NOMO-1 (cell line): ENCODE measurements at regions not wholly inside any gene's neighbourhood (a gene's known extent, or its start where the extent isn't known, plus 50 kb on each side); places are given as distances from the start of the nearest gene placed in this dataset.

Source experiments
- DNase-seq, 2 experiments: peaks; one replicate each; lab custom pipeline; 2025; ENCODE audit not compliant: unreplicated experiment in 2 of 2; lab: John Stamatoyannopoulos, UW

DNA sequence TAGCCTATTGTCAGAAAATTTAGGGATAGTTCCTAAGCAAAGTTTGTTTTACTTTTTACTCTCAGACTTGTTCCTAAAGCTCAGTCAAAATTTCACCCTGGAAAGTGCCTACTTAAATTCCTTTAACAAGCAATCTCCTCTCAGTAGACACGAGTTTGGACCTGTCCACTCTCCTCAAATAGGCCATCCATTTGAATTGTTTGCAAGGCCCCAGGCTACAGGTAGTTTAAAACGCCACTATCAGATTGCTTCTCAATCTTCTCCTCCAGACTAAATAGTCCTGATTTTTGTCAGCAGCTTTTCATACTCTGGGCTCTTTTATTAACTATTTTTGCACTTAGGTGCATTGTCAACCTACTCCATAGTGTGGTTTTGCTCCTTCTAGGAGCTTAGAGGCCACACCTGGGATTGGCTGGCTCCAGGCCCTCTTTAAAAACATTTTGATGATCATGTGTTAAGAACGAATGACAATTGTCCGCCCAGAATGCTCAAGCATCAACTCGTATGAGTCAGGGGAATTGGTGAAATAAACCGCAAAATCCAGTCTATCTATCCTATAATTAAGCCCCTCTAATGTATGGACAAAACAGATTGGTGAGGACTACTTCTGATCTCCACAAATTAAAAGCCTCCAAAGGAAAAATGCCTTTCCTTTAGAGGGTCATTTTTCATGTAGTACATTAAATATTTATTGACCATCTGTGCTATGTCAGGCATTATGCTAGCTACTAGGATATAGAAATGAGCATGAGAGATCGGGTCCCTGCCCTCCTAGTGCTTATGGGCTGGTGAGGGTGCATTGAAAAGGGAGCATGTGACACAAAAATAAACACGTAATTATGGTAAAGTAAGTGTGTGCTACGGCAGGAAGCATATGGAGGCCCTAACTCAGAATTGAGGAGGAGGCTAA is 333.8 kb upstream of the TNP1 start:
- no peak for DNase-seq

DNA sequence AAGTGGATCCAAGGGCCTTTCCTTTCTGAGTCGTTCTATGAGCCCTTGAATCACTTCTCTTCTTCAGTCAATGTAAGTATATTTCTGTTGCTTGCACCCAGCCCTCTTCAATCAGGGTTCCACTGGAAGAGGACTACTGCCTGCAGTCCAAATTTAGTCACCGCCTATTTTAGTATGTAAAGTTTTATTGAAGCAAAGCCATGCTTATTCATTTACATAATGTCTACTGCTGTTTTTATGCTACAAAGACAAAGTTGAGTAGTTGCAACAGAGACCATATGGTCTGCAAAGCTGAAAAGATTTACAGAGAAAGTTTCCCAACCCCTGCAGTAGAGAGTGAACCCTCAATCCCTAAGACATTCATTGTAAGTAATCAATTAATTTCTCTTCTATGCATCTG is 332.5 kb upstream of the TNP1 start:
- DNase-seq, result no peak

GRCh38 chr2:217189747-217190146 is 329.9 kb upstream of the TNP1 start:
- DNase-seq, result no peak

GRCh38 chr2:217189131-217189530 is 329.3 kb upstream of the TNP1 start:
- no peak for DNase-seq

GRCh38 chr2:217186668-217187159 is 326.9 kb upstream of the TNP1 start:
- DNase-seq, result no peak

GRCh38 chr2:217186152-217186551 is 326.3 kb upstream of the TNP1 start:
- DNase-seq, result no peak

- no peak for DNase-seq
Measured at GRCh38 chr2:217185265-217185995, 325.6 kb upstream of the TNP1 start.

- DNase-seq, result no peak
Measured at GRCh38 chr2:217184242-217184641, 324.4 kb upstream of the TNP1 start.

DNA sequence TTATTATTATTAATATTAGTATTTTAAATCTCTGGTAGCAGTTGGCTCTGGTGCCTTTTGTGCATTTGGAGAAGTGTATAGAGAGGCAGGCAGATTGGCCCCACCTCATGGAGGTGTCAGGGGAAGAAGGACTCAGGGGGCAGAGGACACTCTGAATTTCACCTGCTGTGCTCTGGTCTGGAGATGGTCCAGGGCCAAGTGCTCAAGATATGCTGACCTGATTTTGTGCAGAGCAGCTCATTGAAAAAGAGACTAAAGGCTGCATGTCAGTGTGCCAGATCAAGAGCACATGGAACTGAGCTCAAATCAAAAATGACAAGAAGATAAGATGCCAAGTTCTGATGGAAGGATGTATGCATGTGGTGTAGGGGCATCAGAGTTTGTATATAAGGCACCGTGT is 323.6 kb upstream of the TNP1 start:
- DNase-seq, result no peak

DNA sequence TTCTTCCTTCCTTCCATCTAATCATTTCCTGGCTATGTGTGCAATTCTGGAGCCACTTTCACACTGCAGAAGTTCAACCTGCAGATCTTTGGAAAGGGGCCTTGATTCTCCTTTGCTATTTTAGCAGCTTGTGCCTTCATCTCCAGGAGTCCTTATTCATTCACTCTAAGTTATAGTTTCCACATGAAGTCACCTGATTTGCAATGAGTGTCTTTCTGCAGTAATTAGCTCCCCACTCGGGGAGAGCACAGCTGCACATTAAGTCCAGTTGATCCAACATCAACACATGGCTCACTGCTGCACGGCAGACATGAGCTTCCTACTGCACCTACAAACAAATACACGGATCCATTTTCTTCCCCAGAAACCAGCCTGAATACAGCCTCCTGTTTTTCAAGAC is 323.1 kb upstream of the TNP1 start:
- no peak for DNase-seq

- no peak for DNase-seq
Measured at GRCh38 chr2:217181512-217181911, 321.6 kb upstream of the TNP1 start.

DNA sequence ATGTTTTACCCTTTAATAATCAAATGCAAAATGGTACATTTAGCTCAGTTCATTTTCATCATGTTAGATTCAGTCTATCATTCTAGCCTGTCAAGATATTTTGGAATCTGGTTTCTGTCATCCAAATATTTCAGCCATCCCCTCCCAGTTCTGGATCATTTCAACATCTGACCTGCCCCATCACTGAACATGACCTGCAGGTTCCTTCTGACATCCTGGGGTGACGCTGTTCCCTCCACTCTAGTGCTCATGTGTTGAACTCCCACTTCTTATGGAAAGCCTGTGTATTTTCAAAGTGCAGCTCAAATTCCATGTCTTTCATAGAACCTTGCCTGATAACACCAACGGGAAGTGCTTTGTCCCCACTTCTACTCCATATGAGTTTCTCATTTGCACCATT is 320.0 kb upstream of the TNP1 start:
- no peak for DNase-seq

DNA sequence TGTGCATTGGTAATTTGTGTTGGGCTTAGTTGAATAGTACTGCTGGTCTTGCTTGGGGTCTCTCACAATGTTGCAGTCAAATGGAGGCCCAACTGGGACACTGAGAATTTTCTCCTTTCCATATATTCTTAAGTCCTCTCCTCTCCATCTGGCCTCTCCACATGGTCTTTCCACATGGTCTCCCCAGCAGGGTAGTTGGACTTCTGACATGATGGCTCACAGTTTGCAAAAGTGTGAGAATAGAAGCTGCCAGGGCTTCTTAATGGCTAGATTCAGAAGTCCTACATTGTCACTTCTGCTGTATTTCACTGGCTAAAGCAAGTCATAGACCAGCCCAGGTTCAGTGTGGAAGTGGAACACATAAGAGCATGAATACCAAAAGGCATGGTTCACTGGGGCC is 318.5 kb upstream of the TNP1 start:
- DNase-seq, result no peak

GRCh38 chr2:217177720-217178119 is 317.9 kb upstream of the TNP1 start:
- DNase-seq, result no peak

DNA sequence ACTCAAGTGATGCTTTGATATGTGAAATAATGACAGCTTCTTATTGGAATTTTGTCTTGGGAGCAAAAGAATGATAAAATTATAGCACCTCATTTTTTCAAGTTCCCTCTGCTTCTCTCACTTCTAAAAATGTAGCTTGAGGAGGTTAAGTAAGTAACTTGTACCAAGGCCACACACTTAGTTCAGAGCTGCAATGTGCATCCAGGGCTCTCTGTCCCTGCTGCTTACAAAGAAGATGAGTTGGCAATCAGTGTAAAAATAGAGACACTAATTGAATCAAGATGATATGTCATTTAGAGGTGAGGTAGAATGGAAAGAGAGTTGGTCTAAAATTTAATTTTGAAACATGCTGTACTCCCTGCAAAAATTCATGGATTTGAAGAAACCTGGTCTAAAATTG is 312.0 kb upstream of the TNP1 start:
- DNase-seq, result no peak

DNA sequence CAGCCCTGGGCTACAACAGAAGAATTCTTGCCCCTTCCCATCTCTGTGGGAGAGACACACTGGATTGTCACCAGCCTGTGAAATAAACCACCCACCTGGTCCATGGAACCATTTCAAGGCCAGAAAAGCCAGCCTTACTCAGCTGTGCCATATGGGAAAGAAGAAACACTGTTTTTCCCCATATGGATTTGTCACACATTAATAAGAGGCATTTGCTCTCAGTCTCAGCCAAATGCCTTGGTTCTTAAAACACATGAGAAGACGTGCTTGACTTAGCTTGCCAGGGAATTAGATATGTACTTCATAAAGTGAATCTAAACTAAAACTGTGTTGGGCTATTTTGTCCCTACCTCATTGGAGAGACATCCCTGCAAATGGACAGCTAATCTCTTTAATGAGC is 308.6 kb upstream of the TNP1 start:
- DNase-seq, result no peak

- no peak for DNase-seq
Measured at GRCh38 chr2:217167531-217167930, 307.7 kb upstream of the TNP1 start.

GRCh38 chr2:217166241-217166850 is 306.5 kb upstream of the TNP1 start:
- peak; percentile 10 to 21 for DNase-seq

DNA sequence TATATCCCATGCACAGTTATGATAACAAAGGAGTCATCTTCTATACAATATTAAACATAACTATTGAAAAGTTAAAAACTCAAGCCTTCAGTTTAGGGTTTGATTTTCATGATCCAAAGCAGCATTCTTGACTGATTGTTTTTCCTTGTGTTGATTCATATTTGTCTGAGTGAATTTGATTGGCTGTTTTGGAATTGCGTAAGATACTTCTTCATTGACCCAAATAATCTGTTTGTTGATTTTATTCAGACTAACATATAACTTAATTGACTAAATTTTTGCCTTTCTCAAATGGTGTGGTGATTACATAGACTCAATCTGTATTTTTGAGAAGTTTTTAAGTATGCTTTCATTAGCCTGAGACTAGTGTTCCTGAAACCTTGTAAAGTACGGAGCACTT is 305.7 kb upstream of the TNP1 start:
- no peak for DNase-seq

DNA sequence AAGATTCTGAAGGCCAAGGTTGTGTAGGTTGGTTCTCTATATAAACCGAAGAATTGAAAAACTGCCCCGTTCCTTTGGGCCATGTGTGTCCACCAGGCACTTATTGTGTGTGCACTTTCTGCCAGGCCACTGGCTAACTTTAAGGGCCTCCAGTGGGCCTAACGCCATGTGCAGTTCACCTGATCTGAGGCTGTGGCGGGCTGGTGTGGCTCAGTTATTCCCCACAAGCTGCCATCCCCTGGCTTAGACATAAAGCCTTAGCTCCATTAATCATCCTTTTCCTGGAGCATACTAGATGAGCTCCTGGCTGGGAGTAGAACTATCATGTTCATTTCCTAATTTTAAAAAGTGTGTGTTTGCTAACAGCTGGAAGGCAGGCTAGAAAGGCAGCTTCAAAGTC is 304.1 kb upstream of the TNP1 start:
- DNase-seq, result no peak

- peak in 1 of 2 experiments; percentile 52 for DNase-seq
Measured at GRCh38 chr2:217162533-217162932, 302.7 kb upstream of the TNP1 start.
